OCI-LY3 (cell line): ENCODE measurements at regions not wholly inside any gene's neighbourhood (a gene's known extent, or its start where the extent isn't known, plus 50 kb on each side); places are given as distances from the start of the nearest gene placed in this dataset.

Experiments
- H2AFZ ChIP-seq: fragments of 200-600, 300-600 bp; shearing (Covaris generic); 2 replicates; pipeline ENCODE4 v1.6.0; 2014; ENCODE audit warnings: antibody characterized with exemption, low read depth, low read length
- H3K27ac ChIP-seq: fragments of 200-600, 300-600 bp; sonication (generic); 2 replicates; pipeline ENCODE4 v1.5.1; 2014; ENCODE audit warnings: mild to moderate bottlenecking, low read length, moderate library complexity, mixed read lengths
- H3K27me3 ChIP-seq: fragments of 200-600, 300-600 bp; sonication (generic); 2 replicates; pipeline ENCODE4 v1.6.1; 2014; ENCODE audit warnings: low read depth, low read length, mixed read lengths
- H3K36me3 ChIP-seq: fragments of 200-600, 300-600 bp; sonication (generic); replicated peaks from 2 replicates; pipeline ENCODE3; 2014; ENCODE audit warnings: low read depth, low read length, mixed read lengths
- H3K4me1 ChIP-seq: fragments of 300-600, 200-600 bp; sonication (generic); 2 replicates; pipeline ENCODE4 v1.6.1; 2014; ENCODE audit warnings: low read length, mixed read lengths
- H3K4me2 ChIP-seq: fragments of 200-600, 300-600 bp; sonication (generic); 2 replicates; pipeline ENCODE4 v1.6.1; 2014; ENCODE audit warnings: low read length, mixed read lengths
- H3K4me3 ChIP-seq: fragments of 300-600, 200-600 bp; sonication (generic); 2 replicates; pipeline ENCODE4 v1.5.1; 2014; ENCODE audit warnings: antibody characterized with exemption, mild to moderate bottlenecking, low read length, moderate library complexity
- H3K79me2 ChIP-seq: fragments of 300-600, 200-600 bp; shearing (Covaris generic); 2 replicates; pipeline ENCODE4 v1.6.1; 2014; ENCODE audit warnings: mild to moderate bottlenecking, low read length, mixed read lengths
- H3K9ac ChIP-seq: fragments of 300-600, 200-600 bp; shearing (Covaris generic); 2 replicates; pipeline ENCODE4 v1.6.0; 2014; ENCODE audit warnings: mild to moderate bottlenecking, low read length, moderate library complexity
- H3K9me3 ChIP-seq: fragments of 200-600, 300-600 bp; shearing (Covaris generic); 2 replicates; pipeline ENCODE4 v1.6.1; 2014; ENCODE audit warnings: low read length, mixed read lengths; ENCODE audit not compliant: insufficient read depth
- H4K20me1 ChIP-seq: fragments of 200-600, 300-600 bp; sonication (generic); 2 replicates; pipeline ENCODE4 v1.6.1; 2016; ENCODE audit warnings: low read length, mixed read lengths; ENCODE audit not compliant: insufficient read depth
- CTCF ChIP-seq: fragments of 200-600, 300-600 bp; sonication (generic); IDR thresholded peaks from 2 replicates; pipeline ENCODE4 v1.5.1; 2014; ENCODE audit warnings: antibody characterized with exemption, low read length, low read depth
- EZH2phosphoT487 ChIP-seq: fragments of 200-600 bp; shearing (Covaris generic); IDR thresholded peaks from 2 replicates; pipeline ENCODE4 v1.6.1; 2018; ENCODE audit warnings: antibody characterized with exemption, mixed run types, low read depth

DNA sequence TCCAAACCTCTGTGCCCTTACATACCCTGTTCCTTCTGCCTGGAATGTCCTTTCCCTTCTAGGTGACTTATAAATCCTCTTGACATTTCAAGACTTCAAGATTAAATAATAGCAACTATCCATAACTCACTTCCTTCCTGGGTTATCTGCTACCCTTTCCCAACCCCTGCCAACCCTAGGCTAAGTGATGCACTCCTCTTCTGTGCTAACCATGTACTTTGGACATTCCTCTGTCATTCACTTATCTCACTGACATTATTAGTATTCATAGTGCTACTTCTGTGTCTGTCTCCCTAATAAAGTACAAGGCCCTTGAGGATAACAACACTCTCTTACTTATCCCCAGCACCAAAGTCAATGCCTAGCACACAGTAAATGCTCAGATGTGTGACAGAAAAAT lies 307.1 kb downstream of the ENC1 start:
- TF ChIP-seq EZH2phosphoT487 (no peak), CTCF (no peak)
- H3K27me3 ChIP-seq, result no peaks in the 10 kb centered on the region
- H3K79me2 ChIP-seq, result no peaks in the 10 kb centered on the region
- no peaks in the 10 kb centered on the region for H4K20me1 ChIP-seq
- H3K4me3 ChIP-seq, result no peak overlapping the region
- no peaks in the 10 kb centered on the region for H3K4me1 ChIP-seq
- no peak overlapping the region for H3K4me2 ChIP-seq
- no peaks in the 10 kb centered on the region for H3K36me3 ChIP-seq
- no peaks in the 10 kb centered on the region for H3K9me3 ChIP-seq
- H3K27ac ChIP-seq, result no peak overlapping the region
- H2AFZ ChIP-seq, result no peak overlapping the region
- H3K9ac ChIP-seq, result no peak overlapping the region

- no peaks in the 10 kb centered on the region for H3K9me3 ChIP-seq
Observed at GRCh38 chr5:74332682-74333081, 307.8 kb downstream of the ENC1 start.

GRCh38 chr5:74332006-74332405 lies 308.5 kb downstream of the ENC1 start:
- TF ChIP-seq CTCF, result no peak
- TF ChIP-seq EZH2phosphoT487, result no peak
- Histone ChIP-seq H4K20me1 (no peaks in the 10 kb centered on the region), H3K9me3 (no peaks in the 10 kb centered on the region), H3K4me2 (no peak overlapping the region), H3K27ac (no peak overlapping the region), H3K36me3 (no peaks in the 10 kb centered on the region), H3K79me2 (no peaks in the 10 kb centered on the region), H2AFZ (no peak overlapping the region), H3K4me1 (no peaks in the 10 kb centered on the region), H3K27me3 (no peaks in the 10 kb centered on the region), H3K9ac (no peak overlapping the region), H3K4me3 (no peak overlapping the region)

More at GRCh38 chr5:74332682-74333081, 307.8 kb downstream of the ENC1 start:
- Histone ChIP-seq H3K36me3 (no peaks in the 10 kb centered on the region), H3K9ac (no peak overlapping the region), H3K4me3 (no peak overlapping the region), H3K27me3 (no peaks in the 10 kb centered on the region), H3K4me1 (no peaks in the 10 kb centered on the region), H2AFZ (no peak overlapping the region), H4K20me1 (no peaks in the 10 kb centered on the region), H3K79me2 (no peaks in the 10 kb centered on the region), H3K4me2 (no peak overlapping the region), H3K27ac (no peak overlapping the region)
- TF ChIP-seq EZH2phosphoT487 (no peak), CTCF (no peak)

DNA sequence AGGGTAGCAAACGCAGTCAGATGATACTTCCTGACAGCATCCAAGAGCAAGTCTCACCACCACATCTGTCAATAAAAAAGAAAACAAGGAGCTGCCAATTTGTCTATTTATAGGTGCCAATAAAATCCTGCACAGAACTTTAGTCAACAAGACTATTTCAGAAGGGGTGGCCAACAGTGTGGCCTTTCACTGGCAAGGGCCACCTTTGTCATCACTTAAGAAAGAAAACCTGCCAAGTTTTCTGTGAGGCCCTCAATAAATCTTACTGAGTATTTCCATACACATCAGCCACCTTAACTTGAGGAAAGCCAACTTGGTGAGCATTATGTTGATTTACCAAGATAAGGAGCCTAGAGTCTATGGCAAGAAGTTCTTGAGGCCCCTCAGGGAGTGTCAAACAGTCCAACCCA lies 312.3 kb downstream of the ENC1 start:
- Histone ChIP-seq H3K27ac (no peak overlapping the region), H3K79me2 (no peaks in the 10 kb centered on the region), H3K27me3 (no peaks in the 10 kb centered on the region), H3K9me3 (no peaks in the 10 kb centered on the region), H3K4me2 (no peak overlapping the region), H2AFZ (no peak overlapping the region), H4K20me1 (no peaks in the 10 kb centered on the region), H3K4me3 (no peak overlapping the region), H3K4me1 (no peaks in the 10 kb centered on the region), H3K36me3 (no peaks in the 10 kb centered on the region), H3K9ac (no peak overlapping the region)
- no peak for TF ChIP-seq EZH2phosphoT487
- no peak for TF ChIP-seq CTCF
